Adipocyte (in vitro differentiated cells): ENCODE measurements at regions not wholly inside any gene's neighbourhood (a gene's known extent, or its start where the extent isn't known, plus 50 kb on each side); places are given as distances from the start of the nearest gene placed in this dataset.

ENCODE experiments used
- DNase-seq: peaks from one replicate; pipeline ENCODE4 v3.0.0-alpha.2; 2015; ENCODE audit warnings: low read depth
- H3K27me3 ChIP-seq: replicated peaks from 2 replicates; pipeline ENCODE4 v1.7.0; 2013; ENCODE audit warnings: mild to moderate bottlenecking, low read length, moderate library complexity; ENCODE audit not compliant: control insufficient read depth, insufficient read depth
- H3K36me3 ChIP-seq: 2 replicates; pipeline ENCODE4 v1.7.0; 2013; ENCODE audit warnings: low read length, mild to moderate bottlenecking, moderate library complexity; ENCODE audit not compliant: control insufficient read depth, insufficient read depth, severe bottlenecking
- H3K4me1 ChIP-seq: 2 replicates; pipeline ENCODE4 v1.7.0; 2013; ENCODE audit warnings: mild to moderate bottlenecking, low read length, moderate library complexity; ENCODE audit not compliant: control insufficient read depth, insufficient read depth
- H3K4me3 ChIP-seq: 2 replicates; pipeline ENCODE4 v1.7.0; 2013; ENCODE audit warnings: mild to moderate bottlenecking, low read length, moderate library complexity
- H3K9ac ChIP-seq: 2 replicates; pipeline ENCODE4 v1.7.0; 2013; ENCODE audit warnings: mild to moderate bottlenecking, low read length, moderate library complexity
- H3K9me3 ChIP-seq: 2 replicates; pipeline ENCODE4 v1.7.0; 2013; ENCODE audit warnings: mild to moderate bottlenecking, low read length, moderate library complexity; ENCODE audit not compliant: control insufficient read depth

DNA sequence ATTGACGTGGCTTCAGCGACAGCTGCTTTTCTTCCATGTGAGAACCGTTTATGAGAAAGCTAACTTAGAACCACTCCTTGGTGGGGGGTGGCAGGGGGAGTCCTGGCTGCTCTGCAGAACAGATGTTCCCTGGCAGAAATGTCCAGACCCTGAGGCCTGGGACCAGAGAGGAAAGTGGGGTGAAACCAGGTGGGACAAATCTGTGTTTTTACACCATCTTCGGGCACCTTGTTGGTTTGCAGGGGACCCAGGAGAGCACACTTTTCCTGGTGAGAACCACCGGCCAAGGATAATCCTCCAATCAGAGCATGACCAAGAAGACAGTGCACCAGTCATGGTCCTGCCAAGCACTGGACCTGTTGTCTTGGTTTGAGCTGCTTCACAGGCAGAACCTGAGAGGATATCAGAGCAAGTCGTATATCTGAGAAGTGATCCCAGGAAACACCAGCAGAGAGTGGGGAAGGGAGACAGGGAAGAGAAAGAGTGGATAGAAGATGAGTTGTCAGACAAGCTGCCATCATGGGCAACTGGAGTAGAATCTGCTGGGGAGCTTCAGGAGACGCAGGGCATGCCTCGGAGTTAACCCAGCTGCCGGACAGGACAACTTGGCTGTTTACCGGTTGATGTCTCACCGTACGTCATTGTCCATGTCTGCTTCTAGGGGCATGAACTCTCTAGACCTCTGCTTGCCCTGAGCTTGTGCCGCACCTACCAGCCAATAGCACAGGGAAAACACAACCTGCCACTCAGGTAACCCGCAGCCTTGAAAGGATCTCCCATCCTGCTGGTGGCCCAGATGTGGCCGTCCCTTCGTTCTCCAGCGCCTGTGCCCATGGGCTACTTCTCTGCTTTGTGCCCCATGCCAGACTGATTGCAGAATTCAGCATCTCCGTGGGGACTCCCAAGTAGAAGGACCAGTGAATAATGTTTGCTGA lies 178.4 kb upstream of the MVB12B start:
- no peaks in the 10 kb centered on the region for H3K36me3 ChIP-seq
- no peaks in the 10 kb centered on the region for H3K4me1 ChIP-seq
- H3K4me3 ChIP-seq: no peak overlapping the region
- peaks cover 3% of the 10 kb centered on the region for H3K9me3 ChIP-seq
- H3K27me3 ChIP-seq: peaks cover 58% of the 10 kb centered on the region
- DNase-seq: no peak
- H3K9ac ChIP-seq: no peak overlapping the region

DNA sequence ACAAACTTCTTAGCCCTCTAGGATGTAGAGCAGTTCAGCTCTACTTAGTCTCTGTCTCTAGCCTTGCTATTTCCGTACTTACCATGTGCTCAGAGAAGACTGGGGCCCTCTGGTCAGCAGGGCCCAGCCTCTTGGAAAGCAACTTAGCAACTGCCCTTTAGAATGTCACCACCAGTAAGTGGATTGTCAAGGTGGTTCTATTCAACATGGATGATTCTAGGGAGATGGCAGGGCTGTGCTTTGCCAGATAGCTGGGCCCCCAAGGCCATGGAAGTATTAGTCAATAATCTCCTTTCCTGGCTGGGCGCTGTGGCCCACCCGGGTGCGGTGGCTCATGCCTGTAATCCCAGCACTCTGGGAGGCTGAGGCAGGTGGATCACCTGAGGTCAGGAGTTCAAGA lies 177.6 kb upstream of the MVB12B start:
- H3K4me1 ChIP-seq: no peaks in the 10 kb centered on the region
- H3K4me3 ChIP-seq: no peak overlapping the region
- H3K9me3 ChIP-seq: peaks cover 3% of the 10 kb centered on the region
- DNase-seq: no peak
- H3K9ac ChIP-seq: no peak overlapping the region
- H3K36me3 ChIP-seq: no peaks in the 10 kb centered on the region
- H3K27me3 ChIP-seq: peaks cover 62% of the 10 kb centered on the region

DNA sequence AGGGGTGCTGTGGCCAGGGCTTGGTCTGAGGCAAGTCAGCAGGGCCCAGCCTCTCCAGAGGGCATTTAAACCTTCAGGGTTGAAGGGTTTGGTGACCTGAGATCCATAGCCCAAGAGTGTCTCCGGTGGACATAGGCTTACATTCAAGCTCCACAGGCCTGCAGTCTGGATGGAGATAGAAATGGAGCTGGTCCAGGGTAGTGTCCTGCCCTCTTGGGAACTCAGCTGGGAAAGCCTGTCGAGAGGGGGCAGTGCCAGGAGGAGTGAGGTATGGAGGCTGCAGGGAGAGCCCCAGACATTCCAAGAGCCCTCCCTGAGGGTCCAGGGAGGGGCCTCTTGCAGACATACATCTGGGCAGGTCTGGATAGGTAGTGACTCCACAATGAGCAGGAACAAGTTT lies 177.0 kb upstream of the MVB12B start:
- Histone ChIP-seq H3K9ac (no peak overlapping the region), H3K4me1 (no peaks in the 10 kb centered on the region), H3K9me3 (peaks cover 3% of the 10 kb centered on the region), H3K36me3 (no peaks in the 10 kb centered on the region), H3K4me3 (no peak overlapping the region), H3K27me3 (peaks cover 64% of the 10 kb centered on the region)
- DNase-seq: no peak

DNA sequence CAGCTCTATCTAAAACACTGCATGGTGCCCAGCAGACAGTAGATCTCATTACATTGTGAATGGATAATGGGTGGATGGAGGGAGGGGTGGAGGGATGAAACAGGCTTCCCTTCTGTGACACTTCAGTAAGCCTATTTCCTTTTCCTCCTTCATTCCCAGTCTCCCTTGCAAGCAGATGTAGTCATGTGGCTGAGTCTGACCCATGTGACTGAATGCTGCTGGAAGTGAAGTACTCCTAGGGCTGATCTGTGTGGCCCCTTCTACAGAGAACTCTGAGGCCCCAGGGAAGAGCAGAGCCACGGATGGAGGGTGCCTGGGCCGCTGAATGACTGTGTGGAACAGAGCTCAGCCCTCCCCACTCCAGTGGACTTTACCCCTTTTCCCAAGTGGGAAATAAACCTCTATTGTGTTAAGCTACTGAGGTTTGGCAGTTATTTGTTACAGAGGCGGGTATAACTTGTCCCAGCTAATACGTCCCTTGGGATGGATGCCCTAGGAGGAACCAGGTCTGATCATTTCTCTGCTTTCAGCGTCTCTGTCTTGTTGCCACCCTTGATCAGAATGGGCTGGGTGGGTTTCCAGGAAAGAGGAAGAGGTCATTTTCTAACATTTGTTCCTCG lies 176.1 kb upstream of the MVB12B start:
- Histone ChIP-seq H3K9ac (no peak overlapping the region), H3K36me3 (no peaks in the 10 kb centered on the region), H3K9me3 (peaks cover 3% of the 10 kb centered on the region), H3K27me3 (peaks cover 61% of the 10 kb centered on the region), H3K4me1 (no peaks in the 10 kb centered on the region), H3K4me3 (no peak overlapping the region)
- no peak for DNase-seq

DNA sequence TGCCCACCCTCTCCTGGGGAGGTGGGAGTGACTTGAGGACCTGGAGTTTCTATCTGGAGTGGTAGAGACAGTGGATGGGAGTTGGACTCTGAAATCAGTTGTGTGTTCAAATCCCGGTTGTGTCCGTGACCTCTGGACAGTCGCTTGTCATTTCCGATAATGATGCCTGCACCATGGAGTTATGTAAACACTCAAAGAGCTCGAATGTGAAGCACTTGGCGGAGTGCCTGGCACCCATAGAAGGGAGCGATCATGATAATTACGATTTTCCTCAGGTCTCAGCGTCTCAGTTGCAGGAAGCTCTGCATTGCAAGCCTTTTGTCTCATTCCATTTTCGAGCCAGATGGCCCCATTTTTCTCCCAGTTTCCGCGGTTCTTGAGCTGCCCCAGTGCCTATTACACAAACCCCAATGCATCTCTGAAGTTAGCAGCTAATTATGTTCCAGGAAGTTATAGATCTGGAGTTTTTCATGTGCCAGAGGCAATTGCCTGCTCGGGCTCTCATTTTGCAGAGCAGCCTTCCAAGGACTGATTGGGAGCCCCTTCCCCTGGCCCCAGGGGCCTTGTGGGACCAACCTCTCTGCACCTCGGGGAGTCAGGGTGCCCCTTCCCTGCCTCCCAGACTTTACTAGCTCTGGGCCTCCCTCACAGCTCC lies 175.5 kb upstream of the MVB12B start:
- peak; percentile 9 for DNase-seq
- H3K4me3 ChIP-seq: no peak overlapping the region
- peaks cover 3% of the 10 kb centered on the region for H3K9me3 ChIP-seq
- H3K9ac ChIP-seq: no peak overlapping the region
- H3K4me1 ChIP-seq: no peaks in the 10 kb centered on the region
- no peaks in the 10 kb centered on the region for H3K36me3 ChIP-seq
- H3K27me3 ChIP-seq: peaks cover 63% of the 10 kb centered on the region

DNA sequence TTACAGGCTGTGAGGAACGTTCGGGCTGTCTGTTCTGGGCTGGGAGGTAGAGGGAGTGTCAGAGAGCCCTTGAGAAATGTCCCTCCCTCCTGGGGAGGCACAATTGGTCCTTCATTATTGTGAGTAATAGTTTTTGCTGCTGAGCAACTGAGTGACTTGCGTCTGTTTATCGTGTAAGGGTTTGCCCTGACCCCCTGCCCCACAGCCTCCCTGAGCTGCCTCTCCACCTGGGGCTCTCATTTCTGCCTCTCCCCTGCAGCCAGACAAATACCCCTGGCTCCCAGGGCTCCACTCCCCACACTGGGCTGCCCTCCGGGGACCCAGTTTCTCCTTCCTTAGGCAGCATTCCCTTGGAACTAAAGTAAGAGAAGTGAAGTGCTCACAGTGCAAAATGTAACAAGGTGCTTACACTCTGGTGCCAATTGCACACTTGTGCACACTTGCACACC lies 174.9 kb upstream of the MVB12B start:
- H3K27me3 ChIP-seq: peaks cover 63% of the 10 kb centered on the region
- peak; percentile 8 for DNase-seq

DNA sequence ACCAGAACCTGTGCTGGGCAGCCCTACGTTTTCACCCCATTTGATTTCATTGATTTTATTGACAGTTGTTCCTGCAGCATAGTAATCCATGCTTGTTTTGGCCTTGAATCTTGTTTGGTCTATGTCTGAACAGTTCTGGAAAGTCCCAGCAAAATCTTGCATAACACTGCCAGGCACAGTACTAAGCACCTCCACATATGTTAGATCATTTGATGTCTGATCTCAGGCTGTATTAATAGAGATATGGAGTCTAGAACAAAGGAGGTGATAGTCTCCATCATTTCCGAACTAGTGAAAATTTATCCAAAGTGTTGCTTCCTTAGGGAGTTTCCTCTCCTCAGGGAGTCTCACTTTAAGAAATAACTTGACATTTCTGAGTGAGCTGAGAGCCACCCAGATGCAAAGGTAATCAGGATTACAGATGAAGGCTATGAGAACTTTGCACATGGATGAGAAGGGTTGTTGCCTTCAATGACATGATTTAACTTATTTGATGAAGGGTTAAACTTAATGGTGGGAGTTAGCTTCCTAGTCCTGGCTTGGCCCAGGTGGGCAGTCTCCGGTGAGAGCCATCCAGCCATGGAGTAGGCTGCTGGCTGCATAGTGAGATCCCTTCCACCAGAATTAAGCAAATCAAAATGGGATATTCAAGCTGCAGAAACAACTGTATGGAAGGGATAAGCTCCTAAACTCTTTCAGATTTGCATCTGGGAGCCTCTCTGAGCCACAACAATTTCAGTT lies 173.8 kb upstream of the MVB12B start:
- Histone ChIP-seq H3K9me3 (peaks cover 3% of the 10 kb centered on the region), H3K27me3 (peaks cover 63% of the 10 kb centered on the region), H3K4me3 (no peak overlapping the region), H3K36me3 (no peaks in the 10 kb centered on the region), H3K4me1 (no peaks in the 10 kb centered on the region), H3K9ac (no peak overlapping the region)
- DNase-seq: no peak

More for the DNA sequence above, 174.9 kb upstream of the MVB12B start:
- no peak overlapping the region for H3K9ac ChIP-seq
- no peaks in the 10 kb centered on the region for H3K36me3 ChIP-seq
- no peak overlapping the region for H3K4me3 ChIP-seq
- no peaks in the 10 kb centered on the region for H3K4me1 ChIP-seq
- peaks cover 3% of the 10 kb centered on the region for H3K9me3 ChIP-seq

DNA sequence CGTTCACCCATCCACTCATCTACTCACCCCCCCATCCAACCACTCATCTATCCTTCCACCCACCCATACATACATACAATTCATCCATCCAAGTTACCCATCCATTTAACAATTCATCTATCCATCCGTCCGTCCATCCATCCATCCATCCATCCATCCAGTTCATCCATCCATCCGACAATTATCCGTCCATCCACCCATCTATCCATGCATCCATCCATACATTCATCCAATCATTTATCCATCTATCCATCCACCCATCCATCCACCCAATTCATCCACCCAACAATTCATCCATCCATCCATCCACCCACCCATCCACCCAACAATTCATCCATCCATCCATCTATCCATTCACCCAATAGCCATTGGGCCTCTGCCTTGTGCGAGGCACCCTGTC lies 173.2 kb upstream of the MVB12B start:
- Histone ChIP-seq H3K36me3 (no peaks in the 10 kb centered on the region), H3K27me3 (peaks cover 61% of the 10 kb centered on the region), H3K4me1 (no peaks in the 10 kb centered on the region), H3K9me3 (peaks cover 3% of the 10 kb centered on the region), H3K9ac (no peak overlapping the region), H3K4me3 (no peak overlapping the region)
- no peak for DNase-seq

DNA sequence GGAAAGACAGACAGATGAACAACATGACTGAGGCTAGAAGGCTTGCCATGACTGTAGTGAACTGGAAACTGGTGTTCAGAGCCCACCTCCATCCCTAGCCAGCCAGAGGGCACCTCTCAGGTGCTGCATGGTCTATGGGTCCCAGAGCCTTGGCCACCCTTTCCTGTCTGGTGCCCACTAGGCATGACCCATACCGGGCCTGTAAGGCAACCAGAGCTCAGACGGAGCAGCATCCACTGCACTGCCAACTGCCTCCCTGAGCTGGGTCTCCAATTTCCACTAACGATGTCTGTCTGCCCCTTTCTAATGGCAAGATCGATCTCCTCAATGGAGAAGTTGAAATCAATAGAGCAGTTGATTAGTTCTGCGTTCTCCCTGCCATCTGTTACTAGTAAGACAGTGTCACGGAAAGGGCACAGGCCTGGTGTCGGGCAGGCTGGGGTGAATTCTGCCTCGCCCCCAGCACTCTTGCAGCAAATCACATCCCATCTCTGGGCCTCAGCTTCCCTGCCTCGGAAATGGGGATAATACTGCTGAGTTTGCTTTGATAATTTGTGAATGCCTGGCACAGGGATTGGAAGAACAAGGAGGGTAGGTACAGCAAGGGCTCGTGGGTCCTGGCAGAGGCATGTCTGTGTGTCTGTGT lies 172.3 kb upstream of the MVB12B start:
- no peaks in the 10 kb centered on the region for H3K36me3 ChIP-seq
- H3K9ac ChIP-seq: no peak overlapping the region
- DNase-seq: no peak
- H3K4me1 ChIP-seq: no peaks in the 10 kb centered on the region
- H3K9me3 ChIP-seq: peaks cover 3% of the 10 kb centered on the region
- peaks cover 55% of the 10 kb centered on the region for H3K27me3 ChIP-seq
- no peak overlapping the region for H3K4me3 ChIP-seq

DNA sequence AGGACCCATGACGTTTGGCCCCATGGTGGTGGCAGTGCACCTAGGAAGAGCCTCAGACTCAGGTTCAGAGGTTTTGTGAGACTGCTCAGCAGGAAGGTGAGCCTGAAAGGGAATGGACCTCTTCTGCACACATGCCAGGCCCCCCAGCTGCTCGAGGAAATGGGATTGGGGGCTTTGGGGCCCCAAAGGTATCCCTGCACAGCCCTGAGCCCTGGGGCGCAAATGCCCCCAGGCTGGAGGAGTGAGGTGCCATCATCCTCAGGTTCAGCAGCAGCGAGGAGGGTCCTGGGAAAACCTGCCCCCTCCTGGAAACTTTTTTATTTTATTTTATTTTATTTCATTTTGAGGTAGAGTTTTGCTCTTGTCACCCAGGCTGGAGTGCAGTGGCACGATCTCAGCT lies 171.8 kb upstream of the MVB12B start:
- Histone ChIP-seq H3K4me3 (no peak overlapping the region), H3K4me1 (no peaks in the 10 kb centered on the region), H3K27me3 (peaks cover 59% of the 10 kb centered on the region), H3K9ac (no peak overlapping the region), H3K36me3 (no peaks in the 10 kb centered on the region), H3K9me3 (peaks cover 3% of the 10 kb centered on the region)
- DNase-seq: no peak
